ENCODE measurements at regions not wholly inside any gene's neighbourhood (a gene's known extent, or its start where the extent isn't known, plus 50 kb on each side); places are given as distances from the start of the nearest gene placed in this dataset.
A peak's percentile ranks its signal among the peaks of the same experiment; 100 is the strongest.

DNA sequence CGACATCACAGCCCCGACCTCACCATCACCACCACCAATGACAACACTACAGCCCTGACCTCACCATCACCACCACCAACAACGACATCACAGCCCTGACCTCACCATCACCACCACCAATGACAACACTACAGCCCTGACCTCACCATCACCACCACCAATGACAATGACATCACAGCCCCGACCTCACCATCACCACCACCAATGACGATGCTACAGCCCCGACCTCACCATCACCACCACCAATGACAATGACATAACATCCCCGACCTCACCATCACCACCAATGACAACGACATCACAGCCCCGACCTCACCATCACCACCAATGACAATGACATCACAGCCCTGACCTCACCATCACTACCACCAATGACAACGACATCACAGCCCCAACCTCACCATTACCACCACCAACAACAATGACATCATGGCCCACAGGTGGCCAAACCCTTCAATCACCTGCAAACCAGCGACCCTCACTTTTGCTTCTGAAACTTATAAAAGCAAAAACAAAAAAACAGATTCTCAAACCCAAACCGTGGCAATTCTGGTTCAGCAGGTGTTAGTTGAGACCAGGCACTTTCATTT lies 70.7 kb upstream of the TMEM18 start:
- DNase-seq (ENCODE audit: low read depth) = no peak
- no peak overlapping the region for H3K4me3 ChIP-seq (ENCODE audit: control insufficient read depth, low read depth, low read length)
- TF ChIP-seq CTCF (IDR thresholded peaks at IDR 0.05; ENCODE audit: control insufficient read depth, insufficient read depth, low read depth, low read length, missing control alignments) = no peak

- no peak for DNase-seq (ENCODE audit: low read depth)
- TF ChIP-seq CTCF (IDR thresholded peaks at IDR 0.05; ENCODE audit: control insufficient read depth, insufficient read depth, low read depth, low read length, missing control alignments) = no peak
- H3K4me3 ChIP-seq (ENCODE audit: control insufficient read depth, low read depth, low read length) = no peak overlapping the region
These were observed 69.5 kb upstream of the TMEM18 start for GRCh38 chr2:746697-747096.

- no peak for TF ChIP-seq CTCF (IDR thresholded peaks at IDR 0.05; ENCODE audit: control insufficient read depth, insufficient read depth, low read depth, low read length, missing control alignments)
- DNase-seq (ENCODE audit: low read depth) = no peak
- no peak overlapping the region for H3K4me3 ChIP-seq (ENCODE audit: control insufficient read depth, low read depth, low read length)
These were observed 66.9 kb upstream of the TMEM18 start for GRCh38 chr2:744088-744487.

DNA sequence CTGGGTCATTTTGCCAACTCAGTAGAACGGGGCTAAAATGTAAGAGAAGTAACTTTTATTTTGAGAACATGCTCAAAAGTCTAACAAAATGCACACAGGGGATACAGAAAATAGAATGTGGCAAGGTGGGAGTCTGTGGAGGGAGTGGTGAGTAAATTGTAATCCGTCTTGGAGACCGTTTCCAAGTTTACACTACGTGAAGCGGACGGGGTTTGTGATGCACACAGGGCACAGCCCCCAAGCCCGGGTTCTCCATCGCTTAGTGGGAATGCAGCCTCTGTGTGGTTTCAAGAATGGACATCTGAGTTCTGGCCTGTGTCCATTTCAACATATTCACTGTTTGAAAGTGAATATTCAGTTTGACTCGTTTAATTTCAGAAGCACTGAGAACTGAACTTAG lies 65.0 kb upstream of the TMEM18 start:
- DNase-seq (ENCODE audit: low read depth) = no peak
- no peak overlapping the region for H3K4me3 ChIP-seq (ENCODE audit: control insufficient read depth, low read depth, low read length)
- no peak for TF ChIP-seq CTCF (IDR thresholded peaks at IDR 0.05; ENCODE audit: control insufficient read depth, insufficient read depth, low read depth, low read length, missing control alignments)

DNA sequence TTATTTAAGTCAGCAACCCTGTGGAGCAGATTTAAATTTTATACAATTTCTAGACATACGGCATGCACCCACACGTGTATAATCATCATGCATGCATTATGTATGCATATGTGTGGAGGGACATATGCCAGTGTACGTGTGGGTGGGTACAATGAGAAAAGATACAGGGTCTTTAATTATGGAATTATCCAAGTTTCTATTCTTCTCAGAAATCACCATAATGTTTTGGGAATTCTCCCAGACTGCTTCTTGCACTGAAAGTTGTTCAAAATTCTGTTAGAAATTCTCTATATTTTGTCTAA lies 63.9 kb upstream of the TMEM18 start:
- H3K4me3 ChIP-seq (ENCODE audit: control insufficient read depth, low read depth, low read length) = peak overlapping the region; percentile 50
- TF ChIP-seq CTCF (IDR thresholded peaks at IDR 0.05; ENCODE audit: control insufficient read depth, insufficient read depth, low read depth, low read length, missing control alignments) = no peak
- DNase-seq (ENCODE audit: low read depth) = no peak

GRCh38 chr2:740322-741194 lies 63.4 kb upstream of the TMEM18 start:
- peak; percentile 96 for DNase-seq (ENCODE audit: low read depth)
- peak overlapping the region; percentile 50 for H3K4me3 ChIP-seq (ENCODE audit: control insufficient read depth, low read depth, low read length)

DNA sequence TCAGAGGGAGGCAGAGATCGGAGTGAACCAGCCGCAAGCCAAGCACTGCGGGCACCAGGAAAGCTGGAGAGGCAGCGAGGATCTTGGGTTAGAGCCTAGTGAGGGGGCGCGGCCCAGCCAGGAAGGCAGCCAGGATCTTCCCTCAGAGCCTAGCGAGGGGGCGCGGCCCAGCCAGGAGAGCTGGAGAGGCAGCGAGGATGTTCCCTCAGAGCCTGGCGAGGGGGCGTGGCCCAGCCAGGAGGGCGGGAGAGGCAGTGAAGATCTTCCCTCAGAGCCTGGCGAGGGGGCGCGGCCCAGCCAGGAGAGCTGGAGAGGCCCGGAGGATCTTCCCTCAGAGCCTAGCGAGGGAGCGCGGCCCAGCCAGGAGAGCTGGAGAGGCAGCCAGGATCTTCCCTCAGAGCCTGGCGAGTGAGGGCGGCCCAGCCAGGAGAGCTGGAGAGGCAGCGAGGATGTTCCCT lies 62.7 kb upstream of the TMEM18 start:
- H3K4me3 ChIP-seq (ENCODE audit: control insufficient read depth, low read depth, low read length) = peak overlapping the region; percentile 50
- peak; percentile 68 for DNase-seq (ENCODE audit: low read depth)

Data from AG09309 (cell line).